Cardiac fibroblast (primary cell): ENCODE measurements at regions not wholly inside any gene's neighbourhood (a gene's known extent, or its start where the extent isn't known, plus 50 kb on each side); places are given as distances from the start of the nearest gene placed in this dataset.
A peak's percentile ranks its signal among the peaks of the same experiment; 100 is the strongest.

Experiments used
- DNase-seq, 2 donors: peaks; one replicate each; pipeline versions ENCODE4 v3.0.0 to v3.0.0-alpha.2; 2010; ENCODE audit warnings: low read depth in 2 of 2
- H3K4me3 ChIP-seq, 2 donors: replicated peaks in 1 of 2; 1 replicate in 1 of 2; 2 replicates in 1 of 2; pipeline ENCODE4 v1.5.1; 2011; ENCODE audit warnings: low read depth in 2 of 2, low read length in 2 of 2, mild to moderate bottlenecking in 2 of 2, moderate library complexity in 1 of 2
- CTCF ChIP-seq: IDR thresholded peaks from one replicate; pipeline ENCODE4 v1.5.1; 2011; ENCODE audit warnings: low read depth, mild to moderate bottlenecking, low read length, inconsistent platforms

GRCh38 chr6:47126647-47127391 is 84.7 kb upstream of the ADGRF1 start:
- no peak overlapping the region for H3K4me3 ChIP-seq
- DNase-seq: peak; percentile 60 to 66
- no peak for TF ChIP-seq CTCF

GRCh38 chr6:47118611-47119010 is 76.5 kb upstream of the ADGRF1 start:
- no peak overlapping the region for H3K4me3 ChIP-seq
- no peak for TF ChIP-seq CTCF
- no peak for DNase-seq

- DNase-seq: no peak
- TF ChIP-seq CTCF: no peak
- H3K4me3 ChIP-seq: no peak overlapping the region
Measured at GRCh38 chr6:47117314-47117713, 75.2 kb upstream of the ADGRF1 start.

GRCh38 chr6:47116606-47117005 is 74.5 kb upstream of the ADGRF1 start:
- DNase-seq: no peak
- TF ChIP-seq CTCF: no peak
- H3K4me3 ChIP-seq: no peak overlapping the region

GRCh38 chr6:47116086-47116485 is 74.0 kb upstream of the ADGRF1 start:
- H3K4me3 ChIP-seq: no peak overlapping the region
- no peak for TF ChIP-seq CTCF
- DNase-seq: no peak

GRCh38 chr6:47114460-47114859 is 72.3 kb upstream of the ADGRF1 start:
- no peak for DNase-seq
- TF ChIP-seq CTCF: no peak
- H3K4me3 ChIP-seq: no peak overlapping the region

GRCh38 chr6:47112317-47112716 is 70.2 kb upstream of the ADGRF1 start:
- H3K4me3 ChIP-seq: no peak overlapping the region
- no peak for TF ChIP-seq CTCF
- DNase-seq: no peak
